DOHH2 (cell line): ENCODE measurements at regions not wholly inside any gene's neighbourhood (a gene's known extent, or its start where the extent isn't known, plus 50 kb on each side); places are given as distances from the start of the nearest gene placed in this dataset.

ENCODE experiments used
- H3F3A ChIP-seq: fragments of 200-600 bp; sonication (generic), shearing (Covaris generic); 2 replicates; pipeline ENCODE4 v1.6.0; 2016; ENCODE audit warnings: antibody characterized with exemption, mild to moderate bottlenecking; ENCODE audit not compliant: control insufficient read depth, insufficient read depth
- H3K27ac ChIP-seq: fragments of 200-600 bp; sonication (generic); 2 replicates; pipeline ENCODE4 v1.5.1; 2014; ENCODE audit warnings: low read depth, mild to moderate bottlenecking, low read length, moderate library complexity
- H3K27me3 ChIP-seq: fragments of 200-600 bp; sonication (generic); 2 replicates; pipeline ENCODE4 v1.6.1; 2014; ENCODE audit warnings: mild to moderate bottlenecking, low read length, mixed read lengths; ENCODE audit not compliant: control insufficient read depth
- H3K36me3 ChIP-seq: fragments of 200-600 bp; sonication (generic); 2 replicates; pipeline ENCODE4 v1.6.1; 2014; ENCODE audit warnings: mild to moderate bottlenecking, low read length, moderate library complexity, mixed read lengths; ENCODE audit not compliant: control insufficient read depth
- H3K4me1 ChIP-seq: fragments of 200-600 bp; sonication (generic); 2 replicates; pipeline ENCODE4 v1.6.1; 2014; ENCODE audit warnings: mild to moderate bottlenecking, low read length, mixed read lengths; ENCODE audit not compliant: control insufficient read depth
- H3K4me2 ChIP-seq: fragments of 200-600 bp; sonication (generic); 2 replicates; pipeline ENCODE4 v1.6.0; 2014; ENCODE audit warnings: mild to moderate bottlenecking, low read length, moderate library complexity
- H3K4me3 ChIP-seq: fragments of 200-600 bp; sonication (generic); 2 replicates; pipeline ENCODE4 v1.5.1; 2014; ENCODE audit warnings: mild to moderate bottlenecking, low read length, mixed read lengths
- H3K79me2 ChIP-seq: fragments of 200-600 bp; sonication (generic); 2 replicates; pipeline ENCODE4 v1.6.1; 2014; ENCODE audit warnings: mild to moderate bottlenecking, low read length, mixed read lengths; ENCODE audit not compliant: control insufficient read depth
- H3K9me2 ChIP-seq: fragments of 200-600 bp; sonication (generic); replicated peaks from 2 replicates; pipeline ENCODE4 v1.6.1; 2014; ENCODE audit warnings: mild to moderate bottlenecking, low read length, mixed read lengths; ENCODE audit not compliant: control insufficient read depth
- H3K9me3 ChIP-seq: fragments of 200-600 bp; sonication (generic); 2 replicates; pipeline ENCODE4 v1.6.1; 2014; ENCODE audit warnings: antibody characterized with exemption, low read length, mixed read lengths; ENCODE audit not compliant: control insufficient read depth, insufficient read depth
- H4K20me1 ChIP-seq: fragments of 200-600 bp; sonication (generic); 2 replicates; pipeline ENCODE4 v1.6.0; 2014; ENCODE audit warnings: low read depth, mild to moderate bottlenecking, antibody characterized with exemption, low read length, moderate library complexity; ENCODE audit not compliant: control insufficient read depth, insufficient read depth
- EZH2phosphoT487 ChIP-seq: fragments of 200-600 bp; sonication (generic); IDR thresholded peaks from 2 replicates; pipeline ENCODE4 v1.6.1; 2017; ENCODE audit warnings: borderline replicate concordance, mild to moderate bottlenecking, antibody characterized with exemption, low read length, moderate library complexity, mixed read lengths
- TF ChIP-seq, protein P1 (sequence below): fragments of 200-600 bp; sonication (generic); IDR thresholded peaks from one replicate; pipeline ENCODE4 v1.5.1; 2014; ENCODE audit warnings: antibody characterized with exemption, mild to moderate bottlenecking, low read depth, low read length; ENCODE audit not compliant: poor library complexity, severe bottlenecking

DNA sequence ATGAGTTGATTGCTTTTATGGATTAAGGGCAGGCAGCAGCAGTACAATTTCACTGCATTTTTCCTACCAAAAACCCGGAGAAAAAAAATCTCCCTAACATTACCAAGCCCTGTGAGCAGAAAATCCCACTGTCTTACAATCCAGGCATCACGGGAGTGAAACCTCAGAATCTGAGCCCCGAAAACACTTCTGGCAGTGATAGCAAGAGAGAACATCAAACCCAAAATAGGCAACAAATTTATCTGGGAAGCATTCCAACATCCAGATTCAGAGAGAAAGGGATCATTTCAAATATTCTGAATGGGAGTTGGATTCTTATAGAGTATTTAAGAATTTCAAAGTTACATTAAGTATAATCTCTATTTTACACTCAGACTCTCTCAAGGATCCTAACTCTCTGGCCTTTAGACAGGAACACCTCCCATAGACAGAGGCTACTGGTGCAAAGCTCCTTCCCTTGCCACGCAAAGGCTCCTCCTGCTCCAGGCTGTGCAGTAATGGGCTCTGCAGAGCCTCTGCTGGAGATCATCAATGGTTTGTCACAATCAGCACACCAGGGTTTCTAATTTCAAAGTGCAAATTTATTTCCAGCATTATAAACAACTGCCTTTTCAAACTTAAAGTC, 256.9 kb downstream of the PARM1 start:
- no peak for TF ChIP-seq EZH2phosphoT487
- TF ChIP-seq, protein P1, sequence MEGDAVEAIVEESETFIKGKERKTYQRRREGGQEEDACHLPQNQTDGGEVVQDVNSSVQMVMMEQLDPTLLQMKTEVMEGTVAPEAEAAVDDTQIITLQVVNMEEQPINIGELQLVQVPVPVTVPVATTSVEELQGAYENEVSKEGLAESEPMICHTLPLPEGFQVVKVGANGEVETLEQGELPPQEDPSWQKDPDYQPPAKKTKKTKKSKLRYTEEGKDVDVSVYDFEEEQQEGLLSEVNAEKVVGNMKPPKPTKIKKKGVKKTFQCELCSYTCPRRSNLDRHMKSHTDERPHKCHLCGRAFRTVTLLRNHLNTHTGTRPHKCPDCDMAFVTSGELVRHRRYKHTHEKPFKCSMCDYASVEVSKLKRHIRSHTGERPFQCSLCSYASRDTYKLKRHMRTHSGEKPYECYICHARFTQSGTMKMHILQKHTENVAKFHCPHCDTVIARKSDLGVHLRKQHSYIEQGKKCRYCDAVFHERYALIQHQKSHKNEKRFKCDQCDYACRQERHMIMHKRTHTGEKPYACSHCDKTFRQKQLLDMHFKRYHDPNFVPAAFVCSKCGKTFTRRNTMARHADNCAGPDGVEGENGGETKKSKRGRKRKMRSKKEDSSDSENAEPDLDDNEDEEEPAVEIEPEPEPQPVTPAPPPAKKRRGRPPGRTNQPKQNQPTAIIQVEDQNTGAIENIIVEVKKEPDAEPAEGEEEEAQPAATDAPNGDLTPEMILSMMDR, result no peak
- Histone ChIP-seq H4K20me1 (no peaks in the 10 kb centered on the region), H3K27ac (no peak overlapping the region), H3F3A (no peaks in the 10 kb centered on the region), H3K4me1 (no peaks in the 10 kb centered on the region), H3K9me3 (no peaks in the 10 kb centered on the region), H3K9me2 (no peaks in the 10 kb centered on the region), H3K36me3 (no peaks in the 10 kb centered on the region), H3K79me2 (no peaks in the 10 kb centered on the region), H3K4me2 (no peak overlapping the region), H3K4me3 (no peak overlapping the region), H3K27me3 (no peaks in the 10 kb centered on the region)

DNA sequence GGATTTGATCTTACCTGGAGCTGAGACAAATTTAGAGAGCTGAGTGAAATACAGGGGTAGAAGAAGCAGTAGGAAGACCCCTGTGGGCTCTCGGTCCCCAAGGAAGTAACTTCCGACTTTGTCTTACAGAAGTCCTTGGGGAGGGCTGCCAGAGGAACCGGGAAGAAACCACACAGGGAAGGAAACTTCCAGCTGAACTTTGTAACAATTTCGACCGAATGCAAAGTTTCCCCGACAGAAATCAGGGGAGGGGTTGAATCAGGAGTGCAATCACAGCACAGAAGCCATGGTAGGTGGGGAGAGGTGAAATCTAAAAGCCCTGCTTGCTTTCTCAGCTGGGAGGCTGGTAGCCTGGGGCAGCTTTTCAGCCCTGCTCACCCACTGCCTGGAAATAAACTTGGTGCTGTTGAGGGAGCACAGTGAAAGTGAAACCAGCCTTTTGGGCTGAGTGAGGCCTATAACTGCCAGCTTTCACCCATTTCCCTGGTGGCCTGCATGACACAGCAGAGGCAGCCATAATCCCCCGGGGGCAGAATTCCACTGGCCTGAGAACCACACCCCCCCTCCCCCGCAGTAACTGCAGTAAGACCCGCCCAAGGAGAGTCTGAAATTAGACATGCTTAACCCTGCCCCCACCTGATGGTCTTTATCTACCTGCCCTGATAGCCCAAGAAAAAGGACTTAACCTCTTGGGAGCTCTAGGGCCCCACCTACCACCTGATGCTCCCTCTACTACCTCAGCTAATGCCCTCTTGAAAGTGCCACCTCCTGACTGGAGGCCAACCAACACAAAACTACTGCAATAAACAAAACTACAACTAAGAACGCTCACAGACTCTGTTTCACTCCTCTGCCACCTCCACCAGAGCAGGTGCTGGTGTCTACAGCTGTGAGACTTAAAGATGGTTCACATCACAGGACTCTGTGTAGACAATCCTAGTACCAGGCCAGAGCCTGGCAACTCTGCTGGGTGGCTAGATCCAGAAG, 248.2 kb downstream of the PARM1 start:
- H3K4me2 ChIP-seq, result peak overlapping the region; percentile 8; the same call in 1 of the 2 replicates
- TF ChIP-seq, protein P1, result no peak
- no peak for TF ChIP-seq EZH2phosphoT487

DNA sequence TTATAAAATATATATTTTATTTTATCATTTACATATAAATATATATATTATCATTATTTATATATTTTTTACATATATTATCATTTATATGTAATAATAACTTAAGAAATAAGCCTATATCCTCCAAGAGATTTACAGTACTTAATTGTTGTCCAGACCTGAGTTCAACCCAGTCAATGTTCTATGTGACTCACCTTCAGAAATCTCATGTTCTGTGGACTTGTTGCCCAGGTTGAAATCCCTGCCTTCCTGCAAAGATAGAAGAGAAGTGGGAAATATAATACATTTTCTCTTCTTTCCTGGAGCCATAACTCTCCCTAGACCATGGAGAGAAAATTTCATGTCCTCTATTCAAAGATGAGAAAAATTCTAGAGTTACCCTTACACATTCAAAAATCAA, 247.3 kb downstream of the PARM1 start:
- H3K4me3 ChIP-seq, result no peak overlapping the region

More for the DNA sequence above, 248.2 kb downstream of the PARM1 start:
- peaks cover 4% of the 10 kb centered on the region; the same call in 1 of the 2 replicates for H3K27me3 ChIP-seq
- no peak overlapping the region for H3K4me3 ChIP-seq
- no peaks in the 10 kb centered on the region for H3K4me1 ChIP-seq
- H4K20me1 ChIP-seq, result no peaks in the 10 kb centered on the region
- no peaks in the 10 kb centered on the region for H3K9me2 ChIP-seq
- no peaks in the 10 kb centered on the region for H3K9me3 ChIP-seq
- no peaks in the 10 kb centered on the region for H3K36me3 ChIP-seq
- H3F3A ChIP-seq, result no peaks in the 10 kb centered on the region
- H3K27ac ChIP-seq, result no peak overlapping the region
- H3K79me2 ChIP-seq, result no peaks in the 10 kb centered on the region

More for the DNA sequence above, 247.3 kb downstream of the PARM1 start:
- Histone ChIP-seq H4K20me1 (no peaks in the 10 kb centered on the region), H3K27me3 (peaks cover 4% of the 10 kb centered on the region; the same call in 1 of the 2 replicates), H3K4me1 (no peaks in the 10 kb centered on the region), H3K27ac (no peak overlapping the region), H3F3A (no peaks in the 10 kb centered on the region), H3K36me3 (no peaks in the 10 kb centered on the region), H3K79me2 (no peaks in the 10 kb centered on the region), H3K9me3 (no peaks in the 10 kb centered on the region), H3K4me2 (no peak overlapping the region), H3K9me2 (no peaks in the 10 kb centered on the region)
- TF ChIP-seq, protein P1, result no peak
- TF ChIP-seq EZH2phosphoT487, result no peak
